ENCODE measurements at regions not wholly inside any gene's neighbourhood (a gene's known extent, or its start where the extent isn't known, plus 50 kb on each side); places are given as distances from the start of the nearest gene placed in this dataset.

GRCh38 chr3:146948186-146948585 is 343.0 kb upstream of the PLSCR5 start:
- WGBS, 2 donors, result 68 to 73% methylated on average over 1 of the region's 1 CpG
- Histone ChIP-seq H3K9me3 (ENCODE audit: control insufficient read depth, low read length) (no peaks in the 10 kb centered on the region), H3K27ac (ENCODE audit: low read depth in 1 of 2, low read length in 2 of 2) (no peak overlapping the region), H3K4me1 (ENCODE audit: control insufficient read depth in 1 of 2, insufficient read depth in 2 of 2, low read length in 2 of 2) (no peaks in the 10 kb centered on the region), H3K36me3 (ENCODE audit: control insufficient read depth in 1 of 2, insufficient read depth in 2 of 2, low read length in 1 of 2) (no peaks in the 10 kb centered on the region), H3K27me3 (ENCODE audit: control insufficient read depth in 1 of 2, insufficient read depth in 2 of 2, low read length in 1 of 2) (no peaks in the 10 kb centered on the region), H3K4me3 (ENCODE audit: low read length in 2 of 2) (no peak overlapping the region)
- no peak for ATAC-seq (ENCODE audit: low FRiP score)
- DNase-seq, result no peak
- intact Hi-C loops (cut with DNase I), result no loop called here

GRCh38 chr3:146929696-146930095 is 324.6 kb upstream of the PLSCR5 start:
- Histone ChIP-seq H3K27ac (ENCODE audit: low read depth in 1 of 2, low read length in 2 of 2) (no peak overlapping the region), H3K4me3 (ENCODE audit: low read length in 2 of 2) (no peak overlapping the region), H3K4me1 (ENCODE audit: control insufficient read depth in 1 of 2, insufficient read depth in 2 of 2, low read length in 2 of 2) (no peaks in the 10 kb centered on the region), H3K36me3 (ENCODE audit: control insufficient read depth in 1 of 2, insufficient read depth in 2 of 2, low read length in 1 of 2) (no peaks in the 10 kb centered on the region), H3K27me3 (ENCODE audit: control insufficient read depth in 1 of 2, insufficient read depth in 2 of 2, low read length in 1 of 2) (no peaks in the 10 kb centered on the region), H3K9me3 (ENCODE audit: control insufficient read depth, low read length) (no peaks in the 10 kb centered on the region)
- DNase-seq (no peak), ATAC-seq (ENCODE audit: low FRiP score) (no peak)
- intact Hi-C loops (cut with DNase I), result no loop called here
- WGBS, 2 donors, result 11 to 17% methylated on average over 1 of the region's 1 CpG

DNA sequence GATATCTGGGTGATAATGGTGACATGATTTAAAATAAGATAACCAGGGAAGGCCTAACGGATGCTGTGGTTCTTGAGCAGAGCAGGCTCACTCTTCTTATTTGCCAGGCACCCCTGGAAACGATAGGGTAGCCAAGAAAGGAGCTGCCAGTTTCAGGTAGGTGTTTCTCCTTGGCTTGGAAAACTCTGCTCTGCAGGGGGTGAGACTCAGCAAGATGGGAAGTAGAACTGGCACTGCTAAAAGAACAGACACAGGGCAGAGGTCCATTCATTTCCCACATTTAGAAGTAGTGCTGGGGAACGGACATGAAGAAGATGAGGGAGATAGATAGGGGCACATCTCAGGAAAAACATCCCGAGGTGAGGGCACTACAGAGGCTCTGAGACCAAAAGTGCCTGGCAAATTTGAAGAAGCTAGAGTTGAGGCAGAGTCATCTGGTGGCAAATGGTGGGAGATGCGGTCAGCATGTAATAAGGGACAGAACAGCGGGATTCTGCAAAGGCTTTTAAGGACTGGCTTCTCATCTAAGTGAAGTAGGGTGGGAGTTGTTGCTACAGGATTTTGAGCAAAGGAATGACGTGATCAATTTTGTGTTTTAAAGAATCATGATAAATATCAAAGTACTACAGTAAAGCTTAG is 323.4 kb upstream of the PLSCR5 start:
- Histone ChIP-seq H3K4me3 (ENCODE audit: low read length in 2 of 2) (no peak overlapping the region), H3K9me3 (ENCODE audit: control insufficient read depth, low read length) (no peaks in the 10 kb centered on the region), H3K27ac (ENCODE audit: low read depth in 1 of 2, low read length in 2 of 2) (no peak overlapping the region), H3K4me1 (ENCODE audit: control insufficient read depth in 1 of 2, insufficient read depth in 2 of 2, low read length in 2 of 2) (no peaks in the 10 kb centered on the region), H3K36me3 (ENCODE audit: control insufficient read depth in 1 of 2, insufficient read depth in 2 of 2, low read length in 1 of 2) (no peaks in the 10 kb centered on the region), H3K27me3 (ENCODE audit: control insufficient read depth in 1 of 2, insufficient read depth in 2 of 2, low read length in 1 of 2) (no peaks in the 10 kb centered on the region)
- intact Hi-C loops (cut with DNase I), result no loop called here
- 77 to 83% methylated on average over 7 of the region's 7 CpGs for WGBS, 2 donors
- DNase-seq (no peak), ATAC-seq (ENCODE audit: low FRiP score) (no peak)

- H3K27me3 ChIP-seq (ENCODE audit: control insufficient read depth in 1 of 2, insufficient read depth in 2 of 2, low read length in 1 of 2), result no peaks in the 10 kb centered on the region
- H3K4me3 ChIP-seq (ENCODE audit: low read length in 2 of 2), result no peak overlapping the region
- H3K9me3 ChIP-seq (ENCODE audit: control insufficient read depth, low read length), result no peaks in the 10 kb centered on the region
- intact Hi-C loops (cut with DNase I), result no loop called here
- H3K36me3 ChIP-seq (ENCODE audit: control insufficient read depth in 1 of 2, insufficient read depth in 2 of 2, low read length in 1 of 2), result no peaks in the 10 kb centered on the region
- 79 to 85% methylated on average over 8 of the region's 8 CpGs for WGBS, 2 donors
- DNase-seq (no peak), ATAC-seq (ENCODE audit: low FRiP score) (no peak)
- H3K27ac ChIP-seq (ENCODE audit: low read depth in 1 of 2, low read length in 2 of 2), result no peak overlapping the region
- H3K4me1 ChIP-seq (ENCODE audit: control insufficient read depth in 1 of 2, insufficient read depth in 2 of 2, low read length in 2 of 2), result no peaks in the 10 kb centered on the region
These were observed 316.5 kb upstream of the PLSCR5 start for GRCh38 chr3:146921693-146922092.

DNA sequence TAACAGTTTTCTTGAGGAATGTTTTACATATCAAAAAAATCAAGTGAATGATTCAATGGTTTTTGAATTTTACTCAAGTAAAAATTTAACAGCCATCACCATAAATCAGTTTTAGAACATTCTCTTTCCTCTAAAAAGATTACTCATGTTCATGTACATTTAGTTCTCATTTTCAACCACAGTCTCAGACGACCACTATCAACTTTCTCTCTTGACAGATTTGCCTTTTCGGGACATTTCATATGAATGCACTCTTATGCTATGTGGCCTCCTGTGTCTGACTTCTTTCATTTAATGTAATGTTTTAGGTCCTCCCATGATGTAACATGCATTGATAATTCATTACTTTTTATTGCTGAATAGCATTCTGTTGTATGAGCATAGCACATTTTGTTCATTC is 309.3 kb upstream of the PLSCR5 start:
- no peaks in the 10 kb centered on the region for H3K9me3 ChIP-seq (ENCODE audit: control insufficient read depth, low read length)
- no peaks in the 10 kb centered on the region for H3K36me3 ChIP-seq (ENCODE audit: control insufficient read depth in 1 of 2, insufficient read depth in 2 of 2, low read length in 1 of 2)
- H3K4me1 ChIP-seq (ENCODE audit: control insufficient read depth in 1 of 2, insufficient read depth in 2 of 2, low read length in 2 of 2), result no peaks in the 10 kb centered on the region
- ATAC-seq (ENCODE audit: low FRiP score) (no peak), DNase-seq (no peak)
- intact Hi-C loops (cut with DNase I), result no loop called here
- no peaks in the 10 kb centered on the region for H3K27me3 ChIP-seq (ENCODE audit: control insufficient read depth in 1 of 2, insufficient read depth in 2 of 2, low read length in 1 of 2)
- no peak overlapping the region for H3K4me3 ChIP-seq (ENCODE audit: low read length in 2 of 2)
- WGBS, 2 donors, result 23 to 24% methylated on average over 2 of the region's 2 CpGs
- H3K27ac ChIP-seq (ENCODE audit: low read depth in 1 of 2, low read length in 2 of 2), result no peak overlapping the region

- no peak overlapping the region for H3K4me3 ChIP-seq (ENCODE audit: low read length in 2 of 2)
- intact Hi-C loops (cut with DNase I), result no loop called here
These were observed 307.3 kb upstream of the PLSCR5 start for GRCh38 chr3:146912241-146913015.

DNA sequence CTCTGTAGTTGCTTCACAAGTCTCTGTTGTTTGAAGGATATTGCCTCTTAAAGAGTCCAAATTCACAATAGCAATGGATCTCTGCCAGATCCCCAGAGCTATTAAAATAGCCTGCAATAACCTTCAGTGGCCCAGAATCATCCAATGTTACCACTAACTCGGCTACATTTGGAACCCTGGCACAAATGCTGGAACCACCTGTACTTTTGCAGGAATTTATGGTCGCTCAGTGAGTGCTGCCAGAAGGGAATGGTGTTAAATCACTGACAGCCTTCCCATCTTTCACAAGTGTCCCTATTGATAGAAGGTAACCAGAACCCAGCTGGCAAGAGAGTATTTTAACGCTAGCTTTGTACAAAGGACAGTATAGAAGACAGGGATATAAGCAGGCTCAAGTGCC is 298.8 kb upstream of the PLSCR5 start:
- intact Hi-C loops (cut with DNase I), result no loop called here
- H3K27ac ChIP-seq (ENCODE audit: low read depth in 1 of 2, low read length in 2 of 2), result no peak overlapping the region
- H3K9me3 ChIP-seq (ENCODE audit: control insufficient read depth, low read length), result peaks cover 2% of the 10 kb centered on the region
- H3K4me3 ChIP-seq (ENCODE audit: low read length in 2 of 2), result no peak overlapping the region
- H3K27me3 ChIP-seq (ENCODE audit: control insufficient read depth in 1 of 2, insufficient read depth in 2 of 2, low read length in 1 of 2), result no peaks in the 10 kb centered on the region
- H3K36me3 ChIP-seq (ENCODE audit: control insufficient read depth in 1 of 2, insufficient read depth in 2 of 2, low read length in 1 of 2), result no peaks in the 10 kb centered on the region
- 40 to 50% methylated on average over 3 of the region's 3 CpGs for WGBS, 2 donors
- DNase-seq (no peak), ATAC-seq (ENCODE audit: low FRiP score) (no peak)
- H3K4me1 ChIP-seq (ENCODE audit: control insufficient read depth in 1 of 2, insufficient read depth in 2 of 2, low read length in 2 of 2), result no peaks in the 10 kb centered on the region

More at GRCh38 chr3:146912241-146913015, 307.3 kb upstream of the PLSCR5 start:
- Histone ChIP-seq H3K27me3 (ENCODE audit: control insufficient read depth in 1 of 2, insufficient read depth in 2 of 2, low read length in 1 of 2) (no peaks in the 10 kb centered on the region), H3K4me1 (ENCODE audit: control insufficient read depth in 1 of 2, insufficient read depth in 2 of 2, low read length in 2 of 2) (no peaks in the 10 kb centered on the region), H3K36me3 (ENCODE audit: control insufficient read depth in 1 of 2, insufficient read depth in 2 of 2, low read length in 1 of 2) (no peaks in the 10 kb centered on the region), H3K27ac (ENCODE audit: low read depth in 1 of 2, low read length in 2 of 2) (no peak overlapping the region), H3K9me3 (ENCODE audit: control insufficient read depth, low read length) (no peaks in the 10 kb centered on the region)
- DNase-seq (no peak), ATAC-seq (ENCODE audit: low FRiP score) (no peak)
- 11 to 13% methylated on average over 8 of the region's 8 CpGs for WGBS, 2 donors

DNA sequence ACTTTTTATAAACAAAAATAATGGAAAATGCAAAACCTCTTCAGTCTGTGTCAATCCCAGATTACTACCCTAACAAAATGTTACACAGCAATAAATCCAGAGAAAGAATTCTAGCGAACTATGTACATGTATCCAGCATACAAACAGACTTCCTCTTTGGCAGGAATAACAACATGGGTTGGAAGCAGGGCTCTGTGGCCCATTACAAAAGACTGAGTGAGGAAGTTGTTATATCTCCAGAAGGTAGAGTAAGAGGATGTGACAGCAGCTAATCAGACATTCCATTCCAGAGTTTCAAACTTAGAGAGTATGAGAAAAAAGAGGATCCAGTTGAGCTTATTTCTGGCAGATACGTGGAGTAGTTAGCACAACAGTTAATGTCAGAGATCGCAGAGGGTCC is 294.0 kb upstream of the PLSCR5 start:
- no peaks in the 10 kb centered on the region for H3K27me3 ChIP-seq (ENCODE audit: control insufficient read depth in 1 of 2, insufficient read depth in 2 of 2, low read length in 1 of 2)
- no peaks in the 10 kb centered on the region for H3K4me1 ChIP-seq (ENCODE audit: control insufficient read depth in 1 of 2, insufficient read depth in 2 of 2, low read length in 2 of 2)
- H3K4me3 ChIP-seq (ENCODE audit: low read length in 2 of 2), result no peak overlapping the region
- intact Hi-C loops (cut with DNase I), result no loop called here
- no peaks in the 10 kb centered on the region for H3K36me3 ChIP-seq (ENCODE audit: control insufficient read depth in 1 of 2, insufficient read depth in 2 of 2, low read length in 1 of 2)
- 73 to 79% methylated on average over 3 of the region's 3 CpGs for WGBS, 2 donors
- no peaks in the 10 kb centered on the region for H3K9me3 ChIP-seq (ENCODE audit: control insufficient read depth, low read length)
- H3K27ac ChIP-seq (ENCODE audit: low read depth in 1 of 2, low read length in 2 of 2), result no peak overlapping the region
- ATAC-seq (ENCODE audit: low FRiP score), result no peak
- DNase-seq, result no peak

DNA sequence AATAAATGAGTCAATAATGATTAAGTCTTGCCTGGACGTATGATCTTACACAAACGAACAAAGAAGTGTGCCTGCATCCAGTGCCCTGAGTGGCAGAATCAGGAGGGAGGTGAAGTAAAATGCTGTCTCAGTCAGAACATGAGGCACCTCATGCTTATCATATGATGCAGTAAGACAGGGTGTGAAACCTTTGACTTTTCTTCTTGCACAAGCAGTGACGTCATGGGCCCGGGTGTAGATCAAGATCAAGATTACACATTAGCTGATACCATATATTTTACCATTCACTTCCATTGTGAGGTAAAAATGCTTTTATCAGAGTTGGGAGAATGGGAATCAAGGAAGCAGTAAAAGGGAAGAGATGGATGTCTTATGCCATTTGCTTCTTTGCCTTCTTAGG is 291.6 kb upstream of the PLSCR5 start:
- ATAC-seq (ENCODE audit: low FRiP score), result no peak
- no peaks in the 10 kb centered on the region for H3K36me3 ChIP-seq (ENCODE audit: control insufficient read depth in 1 of 2, insufficient read depth in 2 of 2, low read length in 1 of 2)
- WGBS, 2 donors, result 74 to 81% methylated on average over 4 of the region's 4 CpGs
- H3K27me3 ChIP-seq (ENCODE audit: control insufficient read depth in 1 of 2, insufficient read depth in 2 of 2, low read length in 1 of 2), result no peaks in the 10 kb centered on the region
- no peaks in the 10 kb centered on the region for H3K9me3 ChIP-seq (ENCODE audit: control insufficient read depth, low read length)
- no peak for DNase-seq
- no peak overlapping the region for H3K27ac ChIP-seq (ENCODE audit: low read depth in 1 of 2, low read length in 2 of 2)
- intact Hi-C loops (cut with DNase I), result no loop called here
- no peak overlapping the region for H3K4me3 ChIP-seq (ENCODE audit: low read length in 2 of 2)
- H3K4me1 ChIP-seq (ENCODE audit: control insufficient read depth in 1 of 2, insufficient read depth in 2 of 2, low read length in 2 of 2), result no peaks in the 10 kb centered on the region

Data from aorta (tissue), 5 donors.